8988T (cell line): ENCODE measurements at regions not wholly inside any gene's neighbourhood (a gene's known extent, or its start where the extent isn't known, plus 50 kb on each side); places are given as distances from the start of the nearest gene placed in this dataset.
"Not testable (repeated sequence)": the region's sequence is repeated elsewhere in the genome, so short reads cannot be mapped to it uniquely, and the experiment has no call there.

Source experiments
- DNase-seq: peaks from one replicate; pipeline ENCODE4 v3.0.0; 2011

GRCh38 chr5:174828804-174829510, 104.6 kb downstream of the MSX2 start:
- DNase-seq: no peak

- DNase-seq: no peak
Measured at GRCh38 chr5:174827558-174827957, 103.2 kb downstream of the MSX2 start.

- no peak for DNase-seq
Measured at GRCh38 chr5:174825587-174825986, 101.2 kb downstream of the MSX2 start.

- no peak for DNase-seq
Measured at GRCh38 chr5:174818430-174818829, 94.0 kb downstream of the MSX2 start.

GRCh38 chr5:174817610-174818009, 93.2 kb downstream of the MSX2 start:
- DNase-seq: no peak

GRCh38 chr5:174816858-174817257, 92.5 kb downstream of the MSX2 start:
- no peak for DNase-seq

- DNase-seq: no peak
Measured at GRCh38 chr5:174811438-174811837, 87.1 kb downstream of the MSX2 start.

GRCh38 chr5:174810796-174811195, 86.4 kb downstream of the MSX2 start:
- DNase-seq: no peak

GRCh38 chr5:174807471-174807870, 83.1 kb downstream of the MSX2 start:
- DNase-seq: no peak

GRCh38 chr5:174806729-174807128, 82.3 kb downstream of the MSX2 start:
- no peak for DNase-seq

GRCh38 chr5:174801798-174802197, 77.4 kb downstream of the MSX2 start:
- no peak for DNase-seq

GRCh38 chr5:174800435-174800834, 76.1 kb downstream of the MSX2 start:
- DNase-seq: no peak

- no peak for DNase-seq
Measured at GRCh38 chr5:174799121-174799520, 74.7 kb downstream of the MSX2 start.

- DNase-seq: no peak
Measured at GRCh38 chr5:174798551-174798951, 74.2 kb downstream of the MSX2 start.

GRCh38 chr5:174796711-174797192, 72.4 kb downstream of the MSX2 start:
- DNase-seq: no peak

- DNase-seq: no peak
Measured at GRCh38 chr5:174794931-174795672, 70.7 kb downstream of the MSX2 start.

- DNase-seq: peak; percentile 60
Measured at GRCh38 chr5:174793684-174794328, 69.4 kb downstream of the MSX2 start.

- no peak for DNase-seq
Measured at GRCh38 chr5:174793076-174793475, 68.7 kb downstream of the MSX2 start.

GRCh38 chr5:174792265-174792664, 67.9 kb downstream of the MSX2 start:
- not testable (repeated sequence) for DNase-seq

- no peak for DNase-seq
Measured at GRCh38 chr5:174790906-174791305, 66.5 kb downstream of the MSX2 start.

- no peak for DNase-seq
Measured at GRCh38 chr5:174789596-174789995, 65.2 kb downstream of the MSX2 start.

GRCh38 chr5:174785120-174785680, 60.8 kb downstream of the MSX2 start:
- DNase-seq: no peak
